Neural progenitor cell (in vitro differentiated cells): ENCODE measurements at regions not wholly inside any gene's neighbourhood (a gene's known extent, or its start where the extent isn't known, plus 50 kb on each side); places are given as distances from the start of the nearest gene placed in this dataset.

Experiments
- CTCF ChIP-seq: fragments of 200-600 bp; sonication (generic); IDR thresholded peaks from 2 replicates; pipeline ENCODE4 v1.5.1; 2017; ENCODE audit warnings: antibody characterized with exemption, mild to moderate bottlenecking
- EZH2phosphoT487 ChIP-seq: fragments of 200-600 bp; sonication (generic); IDR thresholded peaks from 2 replicates; pipeline ENCODE4 v1.6.1; 2017; ENCODE audit warnings: antibody characterized with exemption

- TF ChIP-seq EZH2phosphoT487: no peak
- TF ChIP-seq CTCF: no peak
Measured at GRCh38 chr3:115255197-115255585, 108.1 kb upstream of the ZBTB20 start.
